GM12892 (cell line): ENCODE measurements at regions not wholly inside any gene's neighbourhood (a gene's known extent, or its start where the extent isn't known, plus 50 kb on each side); places are given as distances from the start of the nearest gene placed in this dataset.

Experiments
- POLR2A ChIP-seq: IDR thresholded peaks from 2 replicates; pipeline ENCODE4 v1.6.1; 2011; ENCODE audit warnings: low read depth, low read length, control low read depth
- POLR2AphosphoS5 ChIP-seq: IDR thresholded peaks from 2 replicates; pipeline ENCODE4 v1.6.1; 2011; ENCODE audit warnings: low read depth, low read length, control low read depth
- TAF1 ChIP-seq: IDR thresholded peaks from 2 replicates; pipeline ENCODE4 v1.6.1; 2011; ENCODE audit warnings: low read depth, mild to moderate bottlenecking, control low read depth, low read length, borderline replicate concordance

DNA sequence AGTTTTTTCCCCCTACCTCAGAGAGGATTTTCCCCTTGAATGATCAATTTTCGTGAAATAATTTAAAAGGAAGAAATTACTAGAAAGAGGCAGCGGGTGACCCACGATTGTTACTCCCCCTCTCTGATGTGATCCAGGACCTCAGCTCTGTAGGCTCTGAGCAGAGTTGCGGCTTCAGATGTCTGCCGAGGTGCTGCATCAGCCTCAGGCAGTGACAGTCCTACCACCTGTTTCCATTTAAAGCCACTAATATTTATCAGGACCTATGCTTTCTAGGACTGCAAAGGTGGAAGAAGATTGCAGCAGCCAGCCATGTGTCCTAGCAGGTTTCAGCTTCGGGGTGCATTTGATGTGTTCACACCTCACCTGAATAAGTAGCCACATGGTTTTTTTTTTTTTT lies 294.8 kb upstream of the C2CD4B start:
- TF ChIP-seq TAF1, result no peak
- TF ChIP-seq POLR2A, result no peak
- TF ChIP-seq POLR2AphosphoS5, result no peak
